NK-92 treated with Interleukin-12 subunit alpha and Interleukin-12 subunit beta, amount 100 ng/mL, for 24 hours (cell line): ENCODE measurements at regions not wholly inside any gene's neighbourhood (a gene's known extent, or its start where the extent isn't known, plus 50 kb on each side); places are given as distances from the start of the nearest gene placed in this dataset.

Experiments used
- DNase-seq: peaks from one replicate; lab custom pipeline; 2025; lab: John Stamatoyannopoulos, UW

DNA sequence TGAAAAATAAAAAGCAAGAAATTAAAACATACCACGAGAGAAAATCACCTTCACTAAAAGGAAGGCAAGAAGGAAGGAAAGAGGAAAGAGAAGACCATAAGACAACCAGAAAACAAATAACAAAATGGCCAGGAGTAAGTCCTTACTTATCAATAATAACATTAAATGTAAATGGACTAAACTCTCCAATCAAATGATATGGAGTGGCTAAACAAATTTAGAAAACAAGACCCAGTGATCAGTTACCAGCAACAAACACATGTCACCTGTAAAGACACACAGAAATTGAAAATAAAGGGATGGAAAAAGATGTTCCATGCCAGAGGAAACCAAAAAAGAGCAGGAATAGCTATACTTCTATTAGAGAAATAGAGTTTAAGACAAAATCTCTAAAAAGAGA, 85.0 kb upstream of the SLC38A4 start:
- DNase-seq = no peak

DNA sequence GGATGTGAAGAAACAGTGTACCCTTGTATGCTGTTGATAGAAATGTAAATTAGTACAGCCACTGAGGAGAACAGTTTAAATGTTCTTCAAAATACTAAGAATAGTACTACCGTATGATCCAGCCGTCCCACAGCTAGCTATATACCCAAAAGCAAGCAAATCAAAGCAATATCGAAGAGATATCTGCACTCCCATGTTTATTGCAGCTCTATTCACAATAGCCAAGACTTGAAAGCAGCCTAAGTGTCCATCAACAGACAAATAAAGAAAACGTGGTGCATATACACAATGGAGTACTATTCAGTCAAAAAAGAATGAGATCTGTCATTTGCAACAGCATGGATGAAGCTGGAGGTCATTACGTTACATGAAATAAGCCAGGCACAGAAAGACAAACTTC, 88.5 kb upstream of the SLC38A4 start:
- DNase-seq = no peak

DNA sequence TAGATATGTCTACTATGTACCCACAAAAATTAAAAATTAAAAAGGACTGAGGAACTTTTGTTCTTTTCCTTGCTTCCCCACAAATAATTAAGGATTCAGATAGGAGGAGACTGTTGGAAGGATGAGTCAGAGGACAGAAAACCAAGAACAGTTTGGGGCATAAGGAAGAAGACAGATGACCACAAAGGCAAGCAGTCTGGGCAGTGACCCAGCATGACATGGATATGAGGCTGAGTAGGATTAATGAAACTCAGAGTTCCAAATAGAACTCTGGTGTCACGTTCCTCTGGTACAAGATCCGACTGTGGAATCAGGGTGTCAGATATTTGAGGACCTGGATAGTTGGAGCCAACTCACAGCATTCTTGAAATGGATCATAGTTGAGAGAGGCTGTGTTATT, 89.3 kb upstream of the SLC38A4 start:
- no peak for DNase-seq

DNA sequence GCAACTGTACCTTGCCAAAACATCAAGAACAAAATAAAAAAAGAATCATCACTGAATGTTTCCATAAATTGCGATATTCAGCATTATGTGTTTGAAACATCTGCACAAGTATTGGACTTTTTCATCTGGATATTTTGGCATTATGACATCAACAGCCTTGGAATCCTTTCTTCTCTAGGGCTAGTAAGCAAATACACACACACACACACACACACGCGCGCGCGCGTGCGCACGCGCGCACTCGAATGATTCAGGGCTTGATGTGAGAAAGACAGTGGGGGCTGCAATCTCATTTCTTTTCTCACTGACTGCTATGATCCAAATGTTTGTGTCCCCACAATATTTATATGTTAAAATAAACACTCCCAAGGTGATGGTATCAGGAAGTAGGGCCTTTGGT, 90.0 kb upstream of the SLC38A4 start:
- no peak for DNase-seq

DNA sequence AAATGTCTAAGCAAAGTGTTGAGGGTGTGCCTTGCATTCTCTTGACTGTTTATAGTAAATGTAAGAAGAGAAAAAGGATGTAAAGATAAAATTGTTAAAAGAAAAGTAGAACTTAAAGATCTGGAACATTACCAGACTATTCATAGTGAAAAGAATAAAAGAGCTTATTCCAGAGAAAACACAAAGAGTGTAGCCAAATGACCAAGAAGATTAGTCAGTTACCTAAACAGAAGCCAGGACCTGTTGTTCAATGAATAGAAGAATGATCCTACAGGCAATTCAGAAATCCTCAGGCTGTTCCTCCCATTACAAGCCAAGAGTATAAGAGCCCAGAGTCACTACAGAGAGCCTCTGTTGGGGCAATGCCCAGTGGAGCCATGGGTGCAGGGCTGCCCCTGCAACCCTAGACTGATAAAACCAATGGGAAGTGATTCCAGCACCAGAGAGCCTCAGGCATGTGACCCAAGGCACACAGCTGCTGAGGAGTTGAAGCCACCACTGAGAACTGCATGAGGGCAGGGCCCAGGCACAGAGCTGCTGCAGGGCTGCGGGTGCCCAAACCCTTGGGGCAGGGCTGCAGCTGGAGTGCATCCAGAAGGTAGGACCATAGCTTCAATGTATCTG, 91.1 kb upstream of the SLC38A4 start:
- DNase-seq = no peak

DNA sequence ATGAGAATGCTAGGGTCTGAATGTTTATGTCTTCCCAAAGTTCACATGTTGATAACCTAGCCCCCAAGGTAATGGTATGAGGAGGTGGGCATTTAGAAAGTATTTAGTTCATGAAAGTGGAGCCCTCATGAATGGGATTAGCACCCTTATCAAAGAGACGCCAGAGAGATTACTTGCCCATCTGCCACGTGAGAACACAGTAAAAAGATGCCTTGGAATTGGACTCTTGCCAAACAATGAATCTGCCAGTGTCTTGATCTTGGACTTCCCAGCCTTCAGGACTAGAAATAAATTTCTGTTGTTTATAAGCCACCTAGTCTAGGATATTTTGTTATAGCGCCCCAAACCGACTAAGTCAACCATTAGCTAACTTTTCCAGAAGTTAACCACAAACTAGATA, 92.0 kb upstream of the SLC38A4 start:
- no peak for DNase-seq

DNA sequence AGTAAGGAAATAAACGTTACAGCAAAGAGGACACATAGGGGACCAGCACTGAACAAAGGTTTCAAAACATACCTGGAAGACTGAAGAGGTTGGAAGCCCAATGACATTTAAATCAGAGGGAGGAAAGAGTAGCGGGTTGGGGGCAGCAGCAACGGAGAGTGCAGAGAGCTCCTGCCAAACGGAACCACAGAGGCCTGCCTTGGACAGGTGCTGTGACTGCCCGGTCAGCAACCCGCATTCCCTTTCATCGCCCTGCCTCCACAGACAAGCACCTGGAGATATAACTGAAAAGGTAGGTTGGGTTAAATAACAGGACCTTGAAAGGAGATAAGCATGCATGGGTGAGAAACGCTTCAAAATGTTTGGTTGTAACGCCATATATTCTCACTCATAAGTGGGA, 92.8 kb upstream of the SLC38A4 start:
- no peak for DNase-seq

DNA sequence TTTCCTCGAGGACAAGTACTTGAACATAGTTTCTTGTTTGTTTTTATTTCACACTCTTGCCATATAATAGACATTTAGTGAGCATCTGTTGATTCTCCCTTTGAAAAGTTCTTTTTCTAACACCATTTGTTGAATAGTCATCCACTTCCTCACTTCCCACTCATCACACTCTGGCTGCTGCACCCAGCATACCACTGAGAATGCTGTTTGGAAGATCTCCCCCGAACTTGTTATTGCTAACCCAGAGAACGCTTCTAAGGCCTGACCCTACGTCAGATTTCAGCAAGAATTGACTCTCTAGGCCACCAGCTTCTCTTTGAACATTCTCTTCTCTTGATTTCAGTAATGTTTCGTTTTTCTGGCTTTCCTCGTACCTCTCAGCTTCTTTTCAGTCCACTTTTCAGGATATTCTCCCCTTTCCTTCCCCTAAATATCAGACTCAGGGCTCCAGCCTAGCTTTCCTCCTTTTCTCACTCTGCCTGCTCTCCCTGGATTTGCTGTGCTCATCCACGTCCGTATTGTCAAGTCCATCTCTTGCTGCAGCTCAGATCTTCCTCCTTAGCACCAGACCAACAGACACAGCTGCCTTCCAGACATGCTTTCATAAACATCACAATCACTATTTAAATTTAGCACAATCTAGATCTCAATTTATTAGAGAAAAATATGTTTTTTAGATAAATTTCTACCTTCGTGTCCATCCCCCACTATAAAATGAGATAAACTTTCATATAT, 94.0 kb upstream of the SLC38A4 start:
- no peak for DNase-seq

DNA sequence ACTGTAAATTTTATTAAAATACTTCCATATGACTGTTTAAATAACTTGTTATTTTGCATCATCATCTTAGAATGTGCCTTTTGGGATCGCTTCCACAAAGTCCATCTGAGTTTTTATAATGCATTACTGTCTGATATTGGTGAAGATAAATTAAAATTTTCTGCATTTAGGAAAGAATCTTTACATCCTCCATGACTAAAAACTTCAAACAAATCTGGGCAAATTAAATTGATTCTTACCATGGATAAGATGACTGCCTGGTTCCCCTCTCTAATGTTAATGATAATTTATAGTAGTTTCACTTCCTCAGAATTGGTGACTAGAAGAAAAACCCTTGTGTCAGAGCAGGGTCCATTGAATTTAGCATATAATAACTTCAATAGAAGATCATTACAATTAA, 94.7 kb upstream of the SLC38A4 start:
- no peak for DNase-seq

DNA sequence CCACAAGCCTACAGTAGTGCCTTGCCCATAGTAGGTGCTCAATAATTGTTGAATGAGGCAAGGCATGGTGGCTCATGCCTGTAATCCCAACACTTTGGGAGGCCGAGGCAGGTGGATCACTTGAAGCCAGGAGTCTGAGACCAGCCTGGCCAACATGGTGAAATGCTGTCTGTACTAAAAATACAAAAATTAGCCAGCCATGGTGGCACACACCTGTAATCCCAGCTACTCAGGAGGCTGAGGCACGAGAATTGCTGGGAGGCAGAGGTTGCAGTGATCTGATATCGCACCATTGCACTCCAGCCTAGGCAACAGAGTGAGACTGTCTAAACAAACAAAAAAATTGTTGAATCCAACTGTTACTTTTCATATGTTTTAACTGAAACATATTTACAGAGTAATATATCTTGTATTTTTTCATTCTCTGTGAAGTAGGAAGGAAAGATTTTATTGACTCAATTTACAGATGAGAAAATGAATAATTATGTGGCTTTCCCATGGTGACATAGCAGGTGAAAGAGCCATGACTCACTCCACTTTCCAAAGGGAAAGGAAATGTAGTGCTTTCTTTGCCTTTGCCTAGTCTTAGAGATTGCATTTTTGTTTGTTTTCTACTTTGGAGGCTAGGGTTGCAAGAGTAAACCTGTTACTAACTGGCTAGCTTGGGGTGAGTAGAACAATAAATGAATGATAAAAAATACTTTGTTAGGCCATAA, 95.4 kb upstream of the SLC38A4 start:
- no peak for DNase-seq

DNA sequence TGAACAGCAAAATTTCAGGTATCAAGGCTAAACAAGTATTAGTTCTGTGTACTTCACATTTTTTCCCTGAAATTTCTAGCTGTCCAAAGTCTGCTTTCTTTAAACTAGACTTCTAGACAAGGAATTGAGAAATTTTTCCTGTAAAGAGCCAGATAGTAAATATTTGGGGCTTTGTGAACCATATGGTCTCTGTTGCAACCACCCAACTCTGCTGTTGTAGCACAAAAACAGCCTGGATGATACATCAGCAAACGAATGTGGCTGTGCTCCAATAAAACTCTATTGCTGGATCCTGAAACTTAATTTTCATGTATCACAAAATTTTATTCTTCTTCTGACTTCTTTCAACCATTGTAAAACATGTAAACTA, 96.0 kb upstream of the SLC38A4 start:
- DNase-seq = no peak

DNA sequence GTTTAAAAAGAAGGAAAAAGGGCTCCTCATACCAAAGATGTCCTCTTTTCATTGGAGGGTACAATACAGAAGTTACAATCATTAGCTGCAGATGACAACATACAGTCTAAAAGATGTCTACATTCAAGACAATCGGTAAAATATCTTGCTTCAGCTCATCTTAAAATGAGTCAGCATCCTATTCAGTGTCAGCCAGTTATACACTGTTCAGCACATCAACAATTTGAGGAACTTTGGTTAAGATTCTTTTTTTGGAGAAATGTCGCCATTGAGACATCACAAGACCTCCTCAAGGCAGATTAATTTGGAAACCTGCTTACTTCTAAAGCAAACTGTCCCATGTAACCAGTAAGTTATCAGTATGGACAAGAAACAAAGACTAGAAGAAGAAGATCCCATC, 100.7 kb upstream of the SLC38A4 start:
- no peak for DNase-seq

DNA sequence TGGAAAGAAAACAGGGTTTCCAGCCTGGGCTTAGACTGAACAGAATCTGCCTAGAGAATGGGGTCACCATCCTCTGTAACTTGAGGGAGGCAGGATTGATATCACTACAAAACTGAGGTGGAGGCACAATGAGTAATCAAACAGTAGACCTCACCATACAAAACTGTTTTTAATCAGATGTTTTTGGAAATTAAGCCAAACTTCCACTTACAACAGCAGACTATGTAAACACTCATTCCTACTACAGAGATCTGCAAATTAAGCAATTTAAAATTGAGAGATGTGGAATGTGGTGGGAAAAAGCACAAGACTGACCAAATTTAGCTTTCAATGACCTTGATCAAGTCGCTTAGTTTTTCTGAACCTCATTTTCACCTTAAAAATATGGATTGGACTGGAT, 104.3 kb upstream of the SLC38A4 start:
- no peak for DNase-seq

DNA sequence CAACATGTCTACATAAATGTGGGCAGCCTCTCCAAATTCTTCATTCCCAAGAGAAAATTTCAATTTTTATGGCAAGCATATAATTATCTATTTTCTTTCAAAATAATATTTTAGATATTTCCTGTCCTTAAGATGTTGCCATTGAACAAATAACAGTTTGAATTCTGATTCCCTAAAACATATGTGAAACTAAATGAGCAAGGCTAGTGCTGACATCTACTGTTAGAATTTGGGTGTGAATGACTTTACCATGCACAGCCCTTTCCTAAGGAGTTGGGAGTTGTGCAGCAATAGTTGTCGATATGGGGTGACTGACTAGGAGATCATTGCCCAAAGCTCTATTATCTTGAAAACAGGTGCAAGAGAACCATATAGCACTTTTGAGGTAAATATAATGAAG, 108.2 kb upstream of the SLC38A4 start:
- no peak for DNase-seq

DNA sequence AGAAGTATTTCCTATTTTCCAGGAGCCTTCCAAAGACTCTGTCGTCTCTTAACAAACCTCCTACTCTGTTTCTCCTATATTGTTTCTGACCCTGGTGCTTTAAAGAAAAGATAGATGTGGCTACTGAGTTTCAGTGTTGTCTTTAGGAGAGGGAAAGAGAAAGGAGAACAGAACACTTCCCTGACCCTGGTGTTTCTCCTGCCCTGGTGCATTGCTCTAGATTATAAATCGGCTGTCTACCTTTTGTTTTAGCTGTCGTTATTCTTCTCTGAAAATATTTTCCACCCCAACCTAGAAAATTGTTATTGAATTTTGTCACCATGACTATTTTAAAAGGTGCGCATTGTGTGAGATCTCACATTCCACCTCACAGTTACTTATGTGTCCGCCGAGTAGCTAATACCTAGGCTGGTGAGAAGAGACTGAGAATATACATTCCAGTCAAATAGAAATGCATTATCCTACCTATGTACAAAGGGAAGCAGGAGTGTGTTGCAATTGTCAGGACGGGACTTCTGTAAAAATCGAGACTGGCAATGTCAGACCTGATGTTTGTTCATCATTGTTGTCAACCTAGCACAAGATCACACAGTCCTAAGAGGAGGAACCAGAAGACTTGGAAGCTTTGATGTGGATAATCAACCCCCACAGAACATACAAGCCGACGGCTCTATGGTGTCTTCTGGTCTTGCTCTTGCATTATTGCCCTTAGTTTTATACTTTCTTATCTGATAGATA, 108.7 kb upstream of the SLC38A4 start:
- no peak for DNase-seq

DNA sequence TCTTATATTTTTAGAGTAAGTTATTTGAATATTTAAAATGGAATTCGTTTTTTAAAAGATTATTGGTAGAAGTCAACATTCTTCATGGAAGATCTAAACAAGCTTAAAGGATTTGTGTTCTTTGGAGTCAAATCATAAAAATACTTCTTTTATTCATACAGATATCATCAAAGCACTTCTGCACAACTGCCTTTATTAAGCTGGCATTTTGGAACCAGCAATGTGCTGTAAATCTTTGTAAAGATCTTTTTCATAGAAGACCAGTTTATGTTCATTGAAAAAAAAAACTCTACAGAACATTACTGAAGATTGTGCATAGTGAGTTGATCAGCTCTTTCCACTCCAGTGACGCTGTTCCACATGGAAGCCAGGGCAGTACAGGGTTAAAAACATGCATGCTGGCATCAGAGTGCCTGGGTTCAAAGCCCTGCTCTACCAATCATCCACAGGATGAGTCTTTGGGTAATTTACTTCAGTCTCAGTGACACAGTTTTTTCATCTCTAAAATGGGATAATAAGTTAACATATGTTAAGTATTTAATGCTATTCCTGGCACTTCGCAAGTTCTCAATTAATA, 109.6 kb upstream of the SLC38A4 start:
- no peak for DNase-seq

DNA sequence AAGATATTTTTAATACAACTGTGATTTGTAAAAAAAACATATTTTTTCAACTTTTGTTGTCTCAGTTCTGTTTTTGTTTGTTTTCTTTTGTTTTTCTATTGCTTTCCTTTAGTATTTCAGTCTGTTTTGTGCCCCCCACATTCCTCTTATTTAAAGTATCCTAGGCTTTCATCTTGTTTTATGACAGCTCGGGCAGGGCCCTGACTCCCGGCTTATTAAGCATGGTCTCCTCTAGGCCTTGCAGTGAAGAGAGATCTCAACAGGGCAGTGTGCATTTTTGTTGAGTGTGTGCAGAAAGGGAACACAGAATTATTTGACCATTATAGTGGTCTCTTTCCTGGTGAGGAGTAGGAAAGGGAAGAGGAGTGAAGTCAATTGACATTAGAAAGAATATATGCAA, 110.2 kb upstream of the SLC38A4 start:
- DNase-seq = no peak

DNA sequence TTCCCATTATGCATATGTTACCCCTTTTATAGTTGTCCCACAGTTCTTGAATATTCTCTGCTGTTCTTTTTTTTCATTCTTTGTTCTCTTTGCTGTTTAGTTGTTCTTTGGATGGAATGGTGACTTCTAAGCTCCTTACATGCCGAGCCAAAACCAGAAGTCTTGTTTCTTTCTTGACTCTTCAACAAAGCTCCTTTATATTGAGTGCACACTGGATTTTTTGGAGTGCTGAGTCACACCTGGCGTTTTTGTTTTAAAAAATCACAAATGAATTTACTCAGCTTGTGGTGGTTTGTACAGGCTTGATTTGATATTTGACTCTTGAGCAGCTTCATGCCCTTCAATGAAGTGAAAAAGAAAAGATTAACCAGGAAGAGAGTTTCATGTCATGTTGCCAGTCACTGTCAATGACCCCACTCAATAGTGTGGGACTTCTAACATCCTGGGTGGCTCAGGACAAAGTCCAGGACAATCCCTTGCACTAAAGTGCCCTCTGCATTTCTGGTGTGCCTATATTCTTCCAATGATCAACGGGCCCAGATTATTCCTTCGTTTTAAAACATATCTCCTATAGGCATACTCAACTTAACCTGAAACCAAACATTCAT, 112.4 kb upstream of the SLC38A4 start:
- DNase-seq = no peak

DNA sequence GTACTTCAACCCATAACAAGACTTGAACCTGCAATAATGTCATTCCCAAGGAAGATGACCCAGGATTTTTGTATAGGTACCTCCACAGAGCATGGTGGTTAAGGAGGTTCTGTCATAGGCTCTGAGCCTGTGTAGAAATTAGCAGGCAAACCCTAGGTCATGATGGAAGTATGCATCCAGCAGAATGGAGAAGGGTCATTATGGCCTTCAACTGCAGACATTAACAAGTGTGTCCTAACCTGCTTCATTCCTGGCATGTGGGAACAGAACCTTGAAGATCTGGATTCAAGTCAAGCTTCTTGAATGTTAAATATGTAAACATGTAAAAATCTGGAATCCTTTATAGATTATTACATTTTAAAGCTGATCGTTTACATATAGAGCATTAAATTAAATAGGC, 116.2 kb upstream of the SLC38A4 start:
- DNase-seq = no peak

DNA sequence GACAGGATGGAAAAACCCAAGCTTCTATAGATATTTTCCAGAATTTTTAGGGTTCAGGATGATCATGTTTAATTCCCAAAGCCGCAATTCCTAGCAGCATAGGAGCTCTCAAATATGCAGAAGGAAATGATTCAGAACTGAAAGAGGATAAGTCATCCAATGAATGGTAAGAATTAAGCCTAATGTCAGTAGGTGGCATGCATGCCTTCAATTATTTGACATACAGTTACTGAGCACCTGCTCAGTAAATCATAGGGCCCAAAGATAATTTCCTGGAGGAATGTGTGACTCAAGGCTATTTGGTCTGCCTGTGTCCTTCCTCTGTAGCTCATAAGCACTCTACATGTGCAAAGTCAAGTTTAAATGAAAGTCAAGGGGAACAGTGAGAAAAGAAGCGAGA, 116.8 kb upstream of the SLC38A4 start:
- no peak for DNase-seq

DNA sequence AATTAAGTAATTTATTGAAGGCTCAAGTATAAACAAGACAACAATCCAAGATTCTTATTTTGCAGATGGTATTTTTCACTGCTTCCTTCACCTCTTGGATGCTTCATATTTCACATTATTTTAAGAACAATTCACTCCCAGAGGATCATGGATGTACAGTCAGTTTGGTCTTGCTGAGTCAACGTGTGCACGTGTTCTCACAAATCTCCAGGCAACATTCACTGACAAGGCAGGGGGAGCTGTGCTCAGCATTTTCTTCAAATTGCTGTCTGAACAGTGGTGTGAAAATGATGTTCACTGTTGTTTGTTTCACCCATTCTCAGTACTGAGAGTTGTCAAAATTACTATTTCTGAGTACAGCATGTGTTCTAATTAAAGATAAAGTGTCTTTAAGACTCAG, 118.3 kb upstream of the SLC38A4 start:
- DNase-seq = no peak

DNA sequence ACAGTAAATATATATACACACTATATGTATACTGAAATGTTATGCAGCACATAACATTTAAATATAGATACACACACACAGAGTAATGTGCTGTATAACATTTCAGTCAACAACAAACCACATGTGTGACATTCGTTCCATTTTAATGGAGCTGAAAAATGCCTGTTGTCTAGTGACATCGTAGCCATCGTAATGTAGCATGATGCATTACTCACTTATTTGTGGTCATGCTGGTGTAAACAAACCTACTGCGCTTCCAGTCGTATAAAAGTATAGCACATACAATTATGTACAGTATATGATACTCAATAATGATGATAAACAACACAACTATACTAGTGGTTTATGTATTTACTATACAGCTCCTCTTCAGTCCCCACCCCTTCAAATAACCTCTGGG, 119.0 kb upstream of the SLC38A4 start:
- no peak for DNase-seq
